Lung (tissue), 11 donors: ENCODE measurements at regions not wholly inside any gene's neighbourhood (a gene's known extent, or its start where the extent isn't known, plus 50 kb on each side); places are given as distances from the start of the nearest gene placed in this dataset.

ENCODE experiments used
- ATAC-seq: fragments of 200-7000 bp; cut with Tn5 transposase; one replicate; pipeline ENCODE4 v1.9.1; 2020; ENCODE audit warnings: moderate number of reproducible peaks; ENCODE audit not compliant: insufficient read depth, low FRiP score
- DNase-seq, 3 donors: peaks; one replicate each; pipeline ENCODE4 v3.0.0-alpha.2; 2013 to 2017
- H3K27ac ChIP-seq, 2 donors: one replicate each; pipeline ENCODE4 v1.5.1; 2013; ENCODE audit warnings: mild to moderate bottlenecking in 2 of 2, moderate library complexity in 2 of 2, control low read depth in 1 of 2, inconsistent platforms in 1 of 2, low read depth in 1 of 2, low read length in 1 of 2
- H3K27me3 ChIP-seq, 3 donors: one replicate each; pipeline ENCODE4 v1.5.1; 2013; ENCODE audit warnings: low read length in 2 of 3; ENCODE audit not compliant: control insufficient read depth in 3 of 3, insufficient read depth in 3 of 3
- H3K36me3 ChIP-seq, 4 donors: one replicate each; pipeline ENCODE4 v1.5.1; 2013; ENCODE audit warnings: low read length in 4 of 4, mild to moderate bottlenecking in 1 of 4, moderate library complexity in 1 of 4; ENCODE audit not compliant: control insufficient read depth in 4 of 4, insufficient read depth in 4 of 4
- H3K4me1 ChIP-seq, 5 donors: one replicate each; pipeline ENCODE4 v1.5.1; 2013; ENCODE audit warnings: low read length in 5 of 5, mild to moderate bottlenecking in 2 of 5, moderate library complexity in 1 of 5; ENCODE audit not compliant: control insufficient read depth in 5 of 5, insufficient read depth in 5 of 5
- H3K4me3 ChIP-seq: one replicate; pipeline ENCODE4 v1.5.1; 2013; ENCODE audit warnings: mild to moderate bottlenecking, control low read depth, moderate library complexity
- H3K9ac ChIP-seq, 2 donors: one replicate each; pipeline ENCODE4 v1.5.1; 2013; ENCODE audit warnings: low read length in 2 of 2, control low read depth in 1 of 2; ENCODE audit not compliant: insufficient read depth in 1 of 2
- H3K9me3 ChIP-seq, 4 donors: one replicate each; pipeline ENCODE4 v1.5.1; 2013; ENCODE audit warnings: low read length in 3 of 4, mild to moderate bottlenecking in 1 of 4, moderate library complexity in 1 of 4; ENCODE audit not compliant: control insufficient read depth in 4 of 4, insufficient read depth in 3 of 4
- WGBS, 2 donors: extraction: QIAGEN DNeasy Blood & Tissue Kit; methylation state at CpG; one replicate each; pipeline ENCODE4 v1.1.7; 2013; 5-methylcytosine and 5-hydroxymethylcytosine counted together
- TF ChIP-seq, protein P1 (sequence below): IDR thresholded peaks from 2 replicates; pipeline ENCODE4 v1.5.1; 2012; ENCODE audit warnings: mild to moderate bottlenecking; ENCODE audit errors: control extremely low read depth, extremely low read depth
- donor health status: control.
- donor health status: control.
- donor health status: Bipolar disorder and iron deficiency.
- donor health status: healthy.
- donor health status: DM: yes; HTN: yes; CAD: no.

DNA sequence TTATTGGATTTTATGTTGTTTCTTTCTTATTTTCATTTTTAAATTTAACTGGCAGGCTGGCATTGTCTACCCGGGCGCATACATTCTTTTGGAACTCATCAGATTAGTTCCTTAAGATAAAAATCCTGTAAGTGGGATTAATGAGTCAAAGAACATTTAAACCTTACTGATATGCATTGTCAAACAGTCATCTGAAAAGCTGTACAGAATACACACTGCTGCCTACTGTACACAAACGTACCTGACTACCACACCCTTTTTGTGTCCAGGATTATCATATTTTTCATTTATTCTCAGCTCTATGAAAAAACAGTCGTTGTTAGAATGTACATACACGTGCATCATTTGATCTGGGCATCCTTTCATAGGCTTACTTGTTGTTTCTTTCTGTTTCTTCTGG lies 358.3 kb downstream of the EFNB2 start:
- ATAC-seq, result no peak

DNA sequence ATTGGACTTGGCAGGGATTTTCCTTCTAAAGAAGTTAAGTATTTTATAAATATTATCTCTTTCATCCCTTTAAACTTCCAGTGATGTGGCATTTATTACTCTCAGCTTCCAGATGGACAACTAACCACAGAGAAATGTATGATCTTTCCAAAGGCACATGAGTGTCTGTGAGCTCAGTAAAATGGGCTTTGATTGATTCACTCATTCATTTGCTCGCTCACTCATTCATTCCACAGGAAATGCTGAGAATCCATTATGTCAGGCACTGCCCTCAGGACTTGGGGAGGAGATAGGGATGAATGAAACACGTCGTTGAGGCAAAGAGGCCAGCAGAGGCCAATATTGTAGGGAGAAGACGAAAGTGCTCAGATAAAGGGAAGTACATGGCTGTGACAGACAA lies 359.3 kb downstream of the EFNB2 start:
- Histone ChIP-seq H3K9ac (peak overlapping the region in 1 of 2 donors; percentile 39), H3K36me3 (no peaks in the 10 kb centered on the region), H3K4me3 (no peak overlapping the region), H3K9me3 (peaks cover 0 to 4% (median 2%) of the 10 kb centered on the region in 4 donors), H3K4me1 (peaks cover 0 to 17% (median 0%) of the 10 kb centered on the region in 5 donors), H3K27ac (no peak overlapping the region), H3K27me3 (no peaks in the 10 kb centered on the region)
- TF ChIP-seq, protein P1, sequence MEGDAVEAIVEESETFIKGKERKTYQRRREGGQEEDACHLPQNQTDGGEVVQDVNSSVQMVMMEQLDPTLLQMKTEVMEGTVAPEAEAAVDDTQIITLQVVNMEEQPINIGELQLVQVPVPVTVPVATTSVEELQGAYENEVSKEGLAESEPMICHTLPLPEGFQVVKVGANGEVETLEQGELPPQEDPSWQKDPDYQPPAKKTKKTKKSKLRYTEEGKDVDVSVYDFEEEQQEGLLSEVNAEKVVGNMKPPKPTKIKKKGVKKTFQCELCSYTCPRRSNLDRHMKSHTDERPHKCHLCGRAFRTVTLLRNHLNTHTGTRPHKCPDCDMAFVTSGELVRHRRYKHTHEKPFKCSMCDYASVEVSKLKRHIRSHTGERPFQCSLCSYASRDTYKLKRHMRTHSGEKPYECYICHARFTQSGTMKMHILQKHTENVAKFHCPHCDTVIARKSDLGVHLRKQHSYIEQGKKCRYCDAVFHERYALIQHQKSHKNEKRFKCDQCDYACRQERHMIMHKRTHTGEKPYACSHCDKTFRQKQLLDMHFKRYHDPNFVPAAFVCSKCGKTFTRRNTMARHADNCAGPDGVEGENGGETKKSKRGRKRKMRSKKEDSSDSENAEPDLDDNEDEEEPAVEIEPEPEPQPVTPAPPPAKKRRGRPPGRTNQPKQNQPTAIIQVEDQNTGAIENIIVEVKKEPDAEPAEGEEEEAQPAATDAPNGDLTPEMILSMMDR, result no peak
- ATAC-seq (no peak), DNase-seq (peak in 2 of 3 donors; percentile 29 to 56)
- WGBS, 2 donors, result 69 to 72% methylated on average over 4 of the region's 4 CpGs

More for the DNA sequence above, 358.3 kb downstream of the EFNB2 start:
- 84% methylated on average over 5 of the region's 5 CpGs for WGBS, 2 donors
- H3K4me3 ChIP-seq, result no peak overlapping the region
- peaks cover 0 to 11% (median 0%) of the 10 kb centered on the region in 5 donors for H3K4me1 ChIP-seq
- H3K36me3 ChIP-seq, result no peaks in the 10 kb centered on the region
- H3K9me3 ChIP-seq, result peaks cover 0 to 4% (median 2%) of the 10 kb centered on the region in 4 donors
- TF ChIP-seq, protein P1, result no peak
- no peak overlapping the region for H3K27ac ChIP-seq
- no peaks in the 10 kb centered on the region for H3K27me3 ChIP-seq
- DNase-seq, result no peak
- no peak overlapping the region for H3K9ac ChIP-seq

DNA sequence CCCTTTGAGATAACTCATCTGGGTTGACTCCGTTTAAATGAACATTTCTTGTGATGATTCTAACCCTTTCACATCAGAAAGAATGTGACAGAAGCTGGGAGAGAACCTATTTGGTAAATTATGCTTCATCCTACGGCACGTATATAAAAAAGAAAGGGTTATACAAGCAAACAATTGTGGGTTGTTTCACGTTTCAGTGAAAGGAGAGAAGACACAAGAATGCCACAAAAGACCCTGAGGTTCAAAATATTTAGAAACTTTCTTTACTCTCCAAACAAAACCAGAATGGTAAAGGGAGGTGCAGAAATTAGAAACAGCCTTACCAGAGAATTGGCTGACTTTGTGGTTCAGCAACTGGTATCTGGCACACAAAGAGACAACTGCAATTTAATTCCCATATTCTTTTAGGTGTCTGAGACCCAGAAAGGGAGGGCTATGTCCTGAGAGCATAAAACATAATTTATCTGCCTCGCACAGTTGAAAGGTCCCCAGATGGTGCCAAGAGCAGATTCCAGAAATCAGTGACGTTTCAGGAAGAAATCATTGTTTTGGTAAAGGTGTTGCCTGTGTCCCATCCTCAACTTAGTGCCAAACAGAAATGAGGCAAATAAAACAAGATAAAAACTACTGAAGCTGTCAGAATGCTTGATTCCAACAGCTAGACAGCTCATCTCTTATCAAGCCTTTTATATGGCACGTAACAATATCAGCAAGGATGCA lies 361.4 kb downstream of the EFNB2 start:
- TF ChIP-seq, protein P1, result no peak

More for the DNA sequence above, 361.4 kb downstream of the EFNB2 start:
- no peak overlapping the region for H3K27ac ChIP-seq
- peaks cover 0 to 2% (median 0%) of the 10 kb centered on the region in 4 donors for H3K9me3 ChIP-seq
- no peaks in the 10 kb centered on the region for H3K27me3 ChIP-seq
- ATAC-seq (no peak), DNase-seq (no peak)
- H3K4me1 ChIP-seq, result peaks cover 0 to 17% (median 0%) of the 10 kb centered on the region in 5 donors
- WGBS, 2 donors, result 68 to 74% methylated on average over 7 of the region's 7 CpGs
- no peaks in the 10 kb centered on the region for H3K36me3 ChIP-seq
- H3K4me3 ChIP-seq, result no peak overlapping the region
- H3K9ac ChIP-seq, result no peak overlapping the region
